Peyer's patch (tissue), 4 donors: ENCODE measurements at regions not wholly inside any gene's neighbourhood (a gene's known extent, or its start where the extent isn't known, plus 50 kb on each side); places are given as distances from the start of the nearest gene placed in this dataset.

ENCODE experiments used
- POLR2A ChIP-seq, 2 donors: fragments of 450-650 bp; IDR thresholded peaks; one replicate each; pipeline ENCODE4 v1.5.1; 2017; ENCODE audit warnings: antibody characterized with exemption in 2 of 2, mild to moderate bottlenecking in 2 of 2, moderate library complexity in 2 of 2
- TF ChIP-seq, protein P1 (sequence below), 6 experiments: fragments of 450-650 bp in 4 of 6; fragments of 200-600 bp in 2 of 6; sonication (generic) in 1 of 6; IDR thresholded peaks; one replicate each; pipeline ENCODE4 v1.5.1; 2017 to 2019; ENCODE audit warnings: antibody characterized with exemption in 6 of 6, mild to moderate bottlenecking in 3 of 6, moderate library complexity in 1 of 6

DNA sequence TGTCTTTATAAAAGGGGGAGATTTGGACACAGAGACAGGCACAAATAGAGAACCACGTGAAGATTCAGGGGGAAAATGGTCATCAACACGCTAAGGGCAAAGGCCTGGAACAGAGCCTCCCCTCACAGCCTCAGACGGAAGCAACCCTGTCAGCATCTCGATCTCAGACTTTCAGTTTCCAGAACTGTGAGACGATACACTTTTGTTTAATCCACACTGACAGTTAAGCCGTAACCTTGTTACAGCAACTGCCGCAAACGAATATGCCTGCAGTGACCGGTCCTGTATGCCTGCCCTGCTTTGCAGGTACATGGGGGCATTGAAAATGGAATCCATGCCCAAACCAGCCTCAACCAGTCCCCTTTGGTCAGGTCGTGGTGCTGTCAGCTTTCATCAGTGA, 139.5 kb downstream of the ATPSCKMT start:
- TF ChIP-seq, protein P1, sequence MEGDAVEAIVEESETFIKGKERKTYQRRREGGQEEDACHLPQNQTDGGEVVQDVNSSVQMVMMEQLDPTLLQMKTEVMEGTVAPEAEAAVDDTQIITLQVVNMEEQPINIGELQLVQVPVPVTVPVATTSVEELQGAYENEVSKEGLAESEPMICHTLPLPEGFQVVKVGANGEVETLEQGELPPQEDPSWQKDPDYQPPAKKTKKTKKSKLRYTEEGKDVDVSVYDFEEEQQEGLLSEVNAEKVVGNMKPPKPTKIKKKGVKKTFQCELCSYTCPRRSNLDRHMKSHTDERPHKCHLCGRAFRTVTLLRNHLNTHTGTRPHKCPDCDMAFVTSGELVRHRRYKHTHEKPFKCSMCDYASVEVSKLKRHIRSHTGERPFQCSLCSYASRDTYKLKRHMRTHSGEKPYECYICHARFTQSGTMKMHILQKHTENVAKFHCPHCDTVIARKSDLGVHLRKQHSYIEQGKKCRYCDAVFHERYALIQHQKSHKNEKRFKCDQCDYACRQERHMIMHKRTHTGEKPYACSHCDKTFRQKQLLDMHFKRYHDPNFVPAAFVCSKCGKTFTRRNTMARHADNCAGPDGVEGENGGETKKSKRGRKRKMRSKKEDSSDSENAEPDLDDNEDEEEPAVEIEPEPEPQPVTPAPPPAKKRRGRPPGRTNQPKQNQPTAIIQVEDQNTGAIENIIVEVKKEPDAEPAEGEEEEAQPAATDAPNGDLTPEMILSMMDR (IDR thresholded peaks at IDR 0.05), result no peak
- TF ChIP-seq POLR2A (IDR thresholded peaks at IDR 0.05), result no peak
